Stimulated activated naive CD8-positive, alpha-beta T cell treated with anti-CD3 and anti-CD28 coated beads, Interleukin-15, Interleukin-2, amounts not matched to agents 100 U/mL and 50 U/mL, for 24 hours (primary cell): ENCODE measurements at regions not wholly inside any gene's neighbourhood (a gene's known extent, or its start where the extent isn't known, plus 50 kb on each side); places are given as distances from the start of the nearest gene placed in this dataset.

Source experiments
- ATAC-seq: fragments of 150-1000 bp; cut with Tn5 transposase; one replicate; pipeline ENCODE4 v1.10.0; 2021
- DNase-seq: peaks from one replicate; pipeline ENCODE4 v3.0.0; 2021

DNA sequence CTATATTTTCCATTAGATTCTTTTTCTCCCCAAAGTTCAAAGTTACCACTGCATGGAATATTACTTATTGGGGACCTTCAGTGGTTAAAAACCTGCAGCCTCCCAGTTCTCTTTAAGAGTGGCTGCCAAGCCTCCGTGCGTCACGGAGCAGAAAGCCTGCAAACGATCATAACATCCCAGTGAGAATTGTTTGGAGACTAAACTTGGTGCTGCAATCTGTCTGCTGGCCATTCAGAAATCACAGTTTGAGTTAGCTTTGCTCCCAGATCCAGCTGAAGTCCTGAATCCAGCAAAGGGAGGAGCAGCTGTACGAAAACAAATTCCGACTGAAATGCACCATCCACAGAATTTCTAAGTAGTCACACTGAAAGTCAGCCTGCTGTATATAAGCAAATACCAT, 213.5 kb upstream of the PDE10A start:
- no peak for ATAC-seq
- no peak for DNase-seq

DNA sequence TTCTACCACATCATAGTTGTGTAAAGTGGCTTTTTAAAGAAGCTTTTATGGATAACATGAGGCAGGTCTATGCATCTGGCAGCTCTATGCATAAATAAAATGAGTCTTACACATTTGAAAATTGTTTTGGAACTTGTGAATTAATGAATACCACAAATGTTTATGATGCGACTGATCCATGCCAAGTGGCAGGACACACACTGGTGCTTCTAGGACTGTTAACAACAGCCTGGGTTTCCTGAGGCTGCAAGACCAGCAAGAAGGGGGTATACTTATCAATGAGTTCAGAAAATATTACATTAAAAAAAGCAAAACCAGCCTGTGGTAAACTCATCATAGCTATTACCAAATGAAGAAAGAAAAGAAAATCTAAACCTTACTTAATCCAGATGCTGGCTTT, 212.9 kb upstream of the PDE10A start:
- DNase-seq (no peak), ATAC-seq (no peak)

DNA sequence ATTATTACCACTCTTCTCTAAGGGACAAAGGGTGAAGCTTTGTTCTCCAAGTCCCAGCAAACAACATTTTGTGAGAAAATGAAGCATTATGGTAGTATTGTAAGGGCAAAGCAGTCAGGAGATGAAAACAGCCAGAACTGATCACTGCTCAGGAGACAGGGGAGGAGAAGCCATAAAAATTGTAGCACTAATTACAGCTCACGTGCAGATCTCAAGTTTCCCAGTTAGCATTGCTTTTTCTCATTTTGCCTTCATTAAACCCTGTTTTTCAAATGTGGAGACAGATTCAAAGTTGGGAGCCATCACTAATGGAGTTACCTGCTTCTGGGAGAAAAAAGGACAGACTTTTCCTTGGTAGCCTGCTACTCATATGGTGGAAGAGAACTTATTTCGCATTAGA, 210.9 kb upstream of the PDE10A start:
- DNase-seq (no peak), ATAC-seq (no peak)

DNA sequence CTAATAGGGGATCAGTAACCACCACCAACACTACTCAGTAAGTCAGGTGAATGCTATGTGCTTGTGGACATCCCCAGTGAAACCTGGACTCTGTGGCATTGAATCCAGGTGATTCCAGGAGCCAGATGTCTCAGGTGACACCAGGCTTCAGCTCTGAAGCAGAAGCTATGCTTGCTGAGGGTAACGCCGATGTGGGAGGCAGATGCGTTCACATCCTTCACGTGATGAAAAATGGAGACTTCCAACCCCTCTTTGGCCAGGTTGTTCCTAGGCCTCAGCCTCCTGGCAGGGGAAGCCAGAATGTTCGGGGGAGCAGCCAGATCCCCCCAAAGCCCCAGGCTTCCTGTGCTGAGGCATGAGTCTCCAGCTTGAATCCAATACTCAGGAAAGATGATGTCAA, 209.8 kb upstream of the PDE10A start:
- no peak for DNase-seq
- ATAC-seq: no peak

DNA sequence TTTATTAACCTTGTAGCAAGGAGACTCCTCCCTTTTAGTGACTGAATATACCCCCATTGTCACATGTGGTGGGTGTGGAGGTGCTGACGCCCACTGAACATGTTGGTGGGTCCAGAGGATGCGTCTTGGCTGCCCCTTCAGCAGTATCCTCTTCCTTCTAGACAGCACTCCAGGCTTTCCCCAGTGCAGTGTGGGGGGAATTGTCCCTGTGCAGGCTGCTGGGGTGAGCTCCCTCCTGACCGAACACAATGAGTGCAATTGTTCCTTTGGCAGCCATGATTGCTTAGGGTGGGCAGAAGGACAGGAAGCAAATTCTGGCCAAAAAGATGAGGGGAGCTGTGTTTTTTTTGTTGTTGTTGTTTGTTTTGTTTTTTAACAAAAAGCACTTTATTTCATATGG, 209.3 kb upstream of the PDE10A start:
- no peak for DNase-seq

DNA sequence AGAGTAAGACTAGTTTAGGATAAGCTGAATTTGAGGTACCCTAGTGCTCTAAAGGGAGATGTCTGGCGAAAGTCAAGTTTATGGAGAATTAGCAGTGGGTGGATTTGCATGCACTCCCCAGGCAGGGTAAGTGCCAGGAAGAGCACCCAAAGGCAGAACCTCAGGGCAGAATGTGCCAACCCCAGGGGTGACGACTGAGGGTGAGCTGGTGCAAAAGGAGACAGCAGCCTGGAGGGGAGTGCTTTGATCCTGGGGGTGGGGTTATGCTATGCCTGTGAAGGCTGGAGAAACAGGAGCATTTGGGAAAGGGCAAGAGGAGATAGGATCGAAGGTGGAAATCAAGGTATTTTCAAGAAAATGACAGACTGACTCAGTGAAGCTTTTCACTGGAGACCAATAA, 208.5 kb upstream of the PDE10A start:
- DNase-seq (no peak), ATAC-seq (no peak)

More for the DNA sequence above, 209.3 kb upstream of the PDE10A start:
- ATAC-seq: no peak

DNA sequence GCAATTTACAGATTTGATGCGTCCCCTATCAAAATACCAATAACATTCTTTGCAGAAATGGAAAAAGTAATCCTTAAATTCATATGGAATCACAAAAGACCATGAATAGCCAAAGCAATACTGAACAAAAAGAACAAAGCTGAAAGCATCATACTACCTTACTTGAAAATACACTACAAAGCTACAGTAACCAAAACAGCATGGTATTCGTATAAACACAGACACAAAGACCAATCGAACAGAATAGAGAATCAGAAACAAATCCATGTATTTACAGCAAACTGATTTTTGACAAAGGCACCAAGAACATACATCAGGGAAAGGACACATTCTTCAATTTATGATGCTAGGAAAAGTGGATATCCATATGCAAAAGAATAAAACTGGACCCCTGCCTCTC, 206.5 kb upstream of the PDE10A start:
- ATAC-seq (no peak), DNase-seq (no peak)

DNA sequence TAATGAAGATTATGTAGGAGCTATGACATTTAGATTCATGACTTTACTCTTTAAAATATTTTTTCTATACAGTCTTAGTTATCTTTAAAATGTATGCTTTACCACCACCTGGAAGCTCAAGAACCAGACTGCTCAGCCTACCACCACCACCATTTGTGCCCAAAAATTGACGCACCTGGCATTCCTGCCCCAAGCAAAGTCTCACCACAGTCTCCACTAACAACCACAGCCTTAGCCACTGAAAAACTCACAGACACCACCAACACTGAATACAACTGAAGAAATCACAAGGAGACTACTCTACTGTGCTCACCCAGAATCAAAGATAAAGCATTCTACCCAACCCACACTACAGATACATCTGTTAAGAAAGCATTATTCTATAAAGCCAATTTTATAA, 201.9 kb upstream of the PDE10A start:
- no peak for ATAC-seq
- no peak for DNase-seq

DNA sequence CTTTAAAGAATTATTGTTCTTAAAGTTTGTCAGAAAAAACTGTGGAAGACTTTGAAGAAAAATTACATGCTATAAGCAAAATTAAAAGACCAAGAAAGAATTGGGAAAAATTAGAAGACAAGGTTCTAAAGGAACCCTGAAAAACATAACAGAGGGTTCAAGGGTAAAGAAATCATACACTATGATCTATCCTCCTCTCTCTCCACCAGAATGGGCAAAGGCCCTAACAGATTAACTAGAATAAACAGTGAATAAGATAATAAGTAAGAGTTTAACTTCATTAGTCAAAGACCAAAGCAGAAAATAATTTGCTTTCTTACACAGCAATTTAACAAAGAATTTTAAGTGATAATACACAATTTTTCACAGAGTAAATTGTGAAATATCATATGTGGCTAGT, 201.2 kb upstream of the PDE10A start:
- ATAC-seq (no peak), DNase-seq (no peak)

DNA sequence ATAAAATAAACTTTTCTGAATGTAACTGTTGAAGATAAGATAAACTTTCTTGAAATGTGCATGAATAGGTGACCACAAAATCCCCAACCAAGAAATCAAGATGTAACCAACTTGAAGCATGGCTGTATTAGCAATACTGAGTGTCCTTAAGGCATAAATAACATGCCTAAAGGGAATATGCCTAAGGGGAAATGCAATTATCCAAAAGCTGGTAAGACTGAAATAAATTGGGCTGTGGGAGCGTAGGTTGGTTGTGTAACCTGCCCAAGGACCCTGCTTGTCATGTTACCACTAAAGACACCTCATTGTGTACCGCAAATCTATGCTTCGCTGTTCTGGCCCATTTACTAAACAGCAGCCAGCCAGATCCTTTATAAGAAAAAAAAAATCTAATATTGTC, 200.8 kb upstream of the PDE10A start:
- ATAC-seq (no peak), DNase-seq (no peak)

DNA sequence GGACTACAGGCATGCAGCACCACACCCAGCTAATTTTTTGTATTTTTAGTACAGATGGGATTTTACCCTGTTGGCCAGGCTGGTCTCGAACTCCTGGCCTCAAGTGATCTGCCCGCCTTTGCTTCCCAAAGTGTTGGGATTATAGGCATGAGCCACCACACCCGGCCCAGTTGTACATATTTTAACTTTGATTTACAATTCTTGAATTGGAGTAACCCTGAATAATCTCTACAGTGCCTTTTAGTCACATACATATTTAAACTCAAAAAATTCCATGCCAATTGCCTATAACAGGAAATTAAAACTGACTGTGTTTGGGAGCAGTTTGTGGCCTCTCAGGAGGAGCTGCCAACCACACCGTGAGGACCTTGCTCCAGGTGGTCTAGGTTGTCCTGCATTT, 199.8 kb upstream of the PDE10A start:
- DNase-seq: no peak
- ATAC-seq: no peak

DNA sequence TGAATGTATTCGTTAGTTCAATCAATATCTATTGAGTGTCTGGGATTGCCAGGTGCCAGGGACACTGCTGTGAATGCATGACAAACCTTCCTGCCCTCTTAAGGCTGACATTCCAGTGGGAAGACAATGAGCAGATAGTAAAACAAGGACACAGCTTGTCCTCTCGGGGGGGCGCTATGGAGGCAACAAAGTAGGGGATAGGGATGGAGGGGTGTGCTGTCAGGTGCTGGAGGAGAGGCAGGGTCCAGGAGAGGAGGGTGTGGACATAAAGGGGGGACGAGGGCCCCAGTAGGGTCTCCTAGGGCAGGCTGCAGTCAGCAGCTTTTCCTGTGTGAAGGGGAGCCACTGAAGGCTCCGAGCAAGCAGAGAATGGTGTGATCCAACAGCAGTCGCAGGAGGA, 198.2 kb upstream of the PDE10A start:
- ATAC-seq (no peak), DNase-seq (no peak)

DNA sequence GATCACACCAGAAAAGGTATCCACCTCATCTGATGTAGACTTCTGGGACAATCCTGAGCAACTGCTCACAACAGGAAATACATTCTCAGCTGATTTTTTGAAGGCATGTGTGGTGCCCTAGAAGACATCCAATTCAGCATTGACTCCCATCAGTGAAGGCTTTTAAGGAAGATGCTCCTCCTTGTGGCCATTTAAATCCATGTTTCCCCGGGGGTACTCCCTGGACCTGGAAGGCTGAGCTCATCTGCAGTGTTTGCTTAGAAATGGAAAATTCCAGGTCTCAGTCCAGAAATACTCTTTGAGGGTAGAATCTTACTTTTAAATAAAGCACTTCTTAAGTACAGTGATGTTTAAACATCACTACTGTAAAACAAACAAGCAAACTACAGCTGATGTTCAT, 195.5 kb upstream of the PDE10A start:
- DNase-seq: no peak
- ATAC-seq: no peak

DNA sequence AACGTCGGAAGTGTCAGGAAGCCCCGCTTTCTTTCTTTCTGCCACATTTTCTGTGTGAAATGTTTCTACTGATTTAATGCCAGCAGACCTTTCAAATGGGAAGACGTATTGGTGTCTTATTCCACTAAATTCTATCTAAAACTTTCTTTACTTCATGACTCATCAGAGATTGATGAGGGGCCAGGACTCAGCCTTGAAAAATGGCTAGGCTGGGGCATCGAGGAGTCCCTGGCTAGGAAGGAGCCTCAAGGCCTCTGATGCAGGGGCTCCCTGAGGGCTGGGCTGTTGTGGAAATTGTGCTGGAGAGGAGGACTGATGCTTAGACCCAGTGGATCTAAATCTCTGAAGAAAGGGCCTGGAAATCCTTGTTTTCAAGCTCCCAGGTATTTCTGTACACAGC, 192.8 kb upstream of the PDE10A start:
- ATAC-seq: no peak
- DNase-seq: no peak

DNA sequence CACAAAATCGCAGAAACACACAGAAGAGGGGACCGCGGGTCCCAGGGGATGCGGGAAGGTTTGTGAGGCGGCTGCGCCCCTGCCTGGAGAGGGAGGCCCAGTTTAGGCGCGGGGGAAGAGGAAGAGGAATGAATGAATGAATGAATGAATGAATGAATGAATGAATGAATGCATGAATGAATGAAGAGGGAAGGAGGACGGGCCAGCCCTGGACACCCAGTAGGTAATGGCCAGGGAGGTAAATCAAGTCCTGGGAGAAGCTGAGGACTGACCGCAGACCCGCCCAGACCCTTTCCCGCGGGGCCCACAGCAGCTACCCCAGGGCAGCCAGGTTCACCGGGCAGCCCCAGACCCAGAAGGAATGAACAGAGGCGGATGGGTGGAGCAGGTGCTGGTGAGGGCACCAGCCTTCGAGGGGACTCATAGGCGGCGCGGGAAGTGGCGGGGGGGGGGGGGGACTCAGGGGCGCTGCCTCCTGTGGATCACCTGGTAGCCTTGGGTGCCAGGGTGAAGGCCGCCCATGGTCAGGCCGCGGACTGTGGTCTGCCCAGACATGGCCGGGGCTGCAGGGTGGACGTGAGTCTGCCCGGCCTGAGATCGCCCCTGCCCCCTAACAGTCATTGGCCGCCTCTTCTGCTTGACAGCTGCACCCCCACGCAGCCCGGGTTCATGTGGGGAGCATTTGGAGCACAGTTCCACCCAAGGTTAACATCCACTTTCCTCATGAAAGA, 192.0 kb upstream of the PDE10A start:
- no peak for DNase-seq
- no peak for ATAC-seq

DNA sequence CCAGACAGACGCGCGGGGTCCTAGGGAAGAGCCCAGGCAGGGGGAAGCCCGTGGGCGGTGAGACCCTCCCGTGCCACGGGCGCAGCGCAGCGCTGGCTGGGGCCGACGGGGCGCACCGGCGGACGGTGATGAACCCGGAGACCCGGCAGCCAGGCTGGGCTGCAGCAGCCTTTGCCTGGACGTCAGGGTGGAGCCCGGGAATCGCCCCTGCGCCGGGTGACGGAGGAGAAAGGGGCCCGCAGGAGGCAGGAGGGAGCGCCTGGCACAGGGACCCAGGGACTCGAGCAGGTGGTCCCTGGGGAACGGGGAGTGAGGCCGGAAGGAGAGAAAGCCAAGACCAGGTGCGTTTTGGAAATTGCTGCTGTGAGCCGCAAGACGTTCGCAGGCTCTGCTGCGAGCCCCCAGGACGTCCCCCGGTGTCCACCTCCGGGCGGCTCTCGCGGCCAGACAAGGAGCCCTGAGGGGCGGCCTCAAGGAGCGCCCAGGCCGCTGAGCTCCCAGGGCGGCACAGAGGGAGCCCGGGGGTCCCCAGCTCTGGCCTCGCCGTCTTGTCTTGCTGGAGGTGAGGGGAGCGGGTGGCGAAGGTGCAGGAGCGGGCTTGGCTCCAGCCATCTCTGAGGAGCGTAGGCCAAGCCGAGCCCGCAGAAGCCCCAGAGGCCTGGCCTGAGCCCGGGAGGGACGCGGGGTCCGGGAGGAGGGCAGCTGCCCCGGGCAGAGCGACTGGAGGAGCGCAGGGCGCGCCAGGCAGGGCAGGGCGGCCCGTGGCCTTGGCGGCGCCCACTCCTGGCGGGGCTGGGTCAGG, 191.2 kb upstream of the PDE10A start:
- no peak for DNase-seq
- no peak for ATAC-seq

DNA sequence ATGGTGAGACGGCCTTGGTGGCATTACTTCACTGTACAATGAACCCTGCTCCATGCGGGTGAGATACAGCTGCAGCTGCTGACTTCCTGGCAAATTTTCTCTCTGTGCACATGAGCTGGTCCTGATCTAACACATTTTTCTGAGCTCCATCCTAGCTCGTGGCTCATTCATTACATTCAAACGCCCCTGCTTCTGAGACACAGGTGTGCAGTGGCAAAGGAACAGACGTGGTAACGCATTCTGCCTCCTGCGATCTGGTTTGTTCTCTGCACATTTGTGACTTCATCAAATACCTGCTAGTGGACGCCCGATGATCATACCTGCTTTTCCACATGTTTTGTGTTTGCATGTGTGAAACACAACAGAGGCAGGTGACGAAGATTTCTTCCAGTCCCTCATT, 189.6 kb upstream of the PDE10A start:
- DNase-seq (no peak), ATAC-seq (no peak)

DNA sequence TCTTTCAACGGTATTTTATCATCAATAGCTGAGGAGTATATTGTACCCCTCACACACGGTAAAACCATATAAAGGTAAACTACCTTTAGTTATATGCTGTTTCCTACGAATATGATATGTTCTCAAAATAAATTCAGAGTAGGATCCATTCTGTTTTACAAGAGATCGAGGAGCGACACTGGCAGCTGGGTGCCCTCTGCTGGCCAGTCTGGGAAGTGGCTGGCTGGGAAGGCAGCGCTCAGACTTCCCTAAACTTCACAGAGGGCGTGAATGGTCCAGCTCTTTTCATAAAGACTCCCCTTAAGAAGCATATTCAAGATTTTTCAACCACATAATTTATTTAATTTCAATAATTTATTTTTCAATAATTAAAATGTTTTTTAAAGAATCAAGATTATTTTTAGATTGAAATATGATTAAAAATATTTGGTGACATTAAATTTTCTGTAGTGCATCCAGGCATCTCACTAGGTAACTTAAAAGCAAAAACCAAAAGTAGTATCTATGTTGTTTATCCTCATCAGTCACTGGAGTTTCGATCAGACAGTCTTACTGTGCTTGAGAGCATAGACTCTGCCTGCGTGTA, 187.5 kb upstream of the PDE10A start:
- peak; percentile 69 for DNase-seq
- peak; percentile 31 for ATAC-seq

DNA sequence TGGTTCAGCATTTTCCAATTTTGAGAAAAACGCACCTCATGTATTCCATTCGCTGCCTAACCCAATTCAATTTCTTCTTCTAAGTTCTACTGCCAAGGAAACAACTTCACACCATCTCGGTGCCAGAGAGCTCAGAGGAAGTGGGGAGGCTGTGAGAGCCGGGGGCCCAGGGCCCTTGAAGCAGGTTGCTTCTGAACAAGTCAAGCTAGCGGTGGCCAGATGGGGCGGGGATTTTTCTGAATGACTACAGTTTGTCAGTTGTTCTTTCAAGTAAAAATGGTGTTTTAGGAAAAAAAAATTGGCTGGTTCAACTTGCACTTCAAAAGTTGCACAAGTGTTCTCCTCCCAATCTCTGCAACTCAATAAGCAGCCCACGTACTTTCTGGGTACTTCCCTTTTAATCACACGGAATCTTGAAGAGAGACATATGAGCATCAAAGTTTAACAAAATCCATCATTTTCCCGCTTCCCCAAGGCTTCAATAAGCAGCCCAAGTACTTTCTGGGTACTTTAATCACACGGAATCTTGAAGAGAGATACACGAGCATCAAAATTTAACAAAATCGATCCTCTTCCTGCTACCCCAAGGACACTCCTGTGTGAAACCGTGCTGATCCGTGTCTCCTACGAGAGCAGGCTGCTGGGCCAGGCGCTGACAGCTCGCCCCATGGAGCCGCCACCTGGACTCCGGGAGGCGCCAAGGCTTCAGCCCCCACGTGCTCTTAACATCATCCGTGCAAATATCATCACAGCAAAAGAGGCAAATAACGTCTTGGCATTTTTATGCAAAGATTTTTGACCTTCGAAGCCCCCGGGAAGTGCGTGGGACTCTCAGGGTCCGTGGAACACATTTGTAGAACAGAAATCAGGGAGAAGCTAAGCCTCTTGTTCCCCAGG, 186.7 kb upstream of the PDE10A start:
- no peak for ATAC-seq

DNA sequence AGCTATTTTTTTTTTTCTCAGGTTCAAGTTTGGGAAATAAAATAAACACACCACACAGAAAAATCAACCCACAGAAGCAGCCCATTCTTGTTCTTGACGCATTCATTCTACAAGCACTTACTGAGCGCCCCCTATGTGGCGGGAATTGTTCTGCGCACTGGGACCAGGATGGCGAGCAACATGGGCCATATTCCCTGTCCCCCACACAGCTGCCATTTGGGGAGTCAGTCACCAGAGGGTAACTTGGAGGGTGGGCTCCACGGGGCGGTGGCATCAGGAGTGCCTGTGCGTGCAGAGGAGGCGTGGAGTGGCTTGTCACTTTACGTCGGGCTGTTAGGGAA, 185.0 kb upstream of the PDE10A start:
- ATAC-seq (no peak), DNase-seq (no peak)

More for the DNA sequence above, 186.7 kb upstream of the PDE10A start:
- no peak for DNase-seq

DNA sequence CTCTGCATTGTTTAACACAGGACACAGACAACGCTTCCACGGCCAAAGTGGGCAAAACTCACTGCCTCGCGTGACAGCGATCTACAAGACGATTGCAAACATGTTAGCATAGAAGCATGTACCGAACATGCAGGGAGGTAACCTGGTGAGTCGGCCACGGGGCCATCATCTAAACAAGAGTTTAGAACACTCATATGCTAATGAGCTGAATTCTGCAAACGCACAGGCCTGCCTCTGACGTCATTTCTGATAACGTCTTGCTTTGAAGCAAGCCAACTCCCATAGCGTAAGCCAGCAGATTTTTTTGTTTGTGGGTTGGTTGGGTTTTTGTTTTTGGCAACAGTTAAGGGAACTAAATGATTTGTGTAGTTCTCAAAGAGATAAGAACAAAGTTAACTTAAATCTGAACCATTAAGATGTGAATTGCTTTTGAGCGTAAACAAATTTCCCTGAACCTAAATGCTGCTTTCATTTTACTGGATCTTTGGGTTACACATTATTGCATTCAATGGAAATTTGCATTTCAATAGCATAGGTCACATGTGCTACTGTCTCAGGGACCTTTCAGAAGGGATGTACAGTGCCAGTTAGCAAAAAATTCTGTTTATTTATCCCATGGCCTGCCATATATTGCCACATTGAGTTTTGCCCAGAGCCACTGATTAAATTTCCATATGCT, 184.5 kb upstream of the PDE10A start:
- ATAC-seq: no peak
- DNase-seq: no peak
